ENCODE measurements at regions not wholly inside any gene's neighbourhood (a gene's known extent, or its start where the extent isn't known, plus 50 kb on each side); places are given as distances from the start of the nearest gene placed in this dataset.

GRCh38 chr16:79295746-79296145 is 304.8 kb downstream of the MAF start:
- Histone ChIP-seq H3K4me1 (no peaks in the 10 kb centered on the region), H3K27me3 (ENCODE audit: low read depth) (no peaks in the 10 kb centered on the region), H3K36me3 (no peaks in the 10 kb centered on the region), H3K27ac (no peak overlapping the region), H3K4me3 (no peak overlapping the region), H3K9me3 (no peaks in the 10 kb centered on the region)
- intact Hi-C loops (cut with DNase I) = no loop called here
- TF ChIP-seq, protein P1, sequence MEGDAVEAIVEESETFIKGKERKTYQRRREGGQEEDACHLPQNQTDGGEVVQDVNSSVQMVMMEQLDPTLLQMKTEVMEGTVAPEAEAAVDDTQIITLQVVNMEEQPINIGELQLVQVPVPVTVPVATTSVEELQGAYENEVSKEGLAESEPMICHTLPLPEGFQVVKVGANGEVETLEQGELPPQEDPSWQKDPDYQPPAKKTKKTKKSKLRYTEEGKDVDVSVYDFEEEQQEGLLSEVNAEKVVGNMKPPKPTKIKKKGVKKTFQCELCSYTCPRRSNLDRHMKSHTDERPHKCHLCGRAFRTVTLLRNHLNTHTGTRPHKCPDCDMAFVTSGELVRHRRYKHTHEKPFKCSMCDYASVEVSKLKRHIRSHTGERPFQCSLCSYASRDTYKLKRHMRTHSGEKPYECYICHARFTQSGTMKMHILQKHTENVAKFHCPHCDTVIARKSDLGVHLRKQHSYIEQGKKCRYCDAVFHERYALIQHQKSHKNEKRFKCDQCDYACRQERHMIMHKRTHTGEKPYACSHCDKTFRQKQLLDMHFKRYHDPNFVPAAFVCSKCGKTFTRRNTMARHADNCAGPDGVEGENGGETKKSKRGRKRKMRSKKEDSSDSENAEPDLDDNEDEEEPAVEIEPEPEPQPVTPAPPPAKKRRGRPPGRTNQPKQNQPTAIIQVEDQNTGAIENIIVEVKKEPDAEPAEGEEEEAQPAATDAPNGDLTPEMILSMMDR (IDR thresholded peaks at IDR 0.05) = no peak
- ATAC-seq (no peak), DNase-seq (no peak)

- DNase-seq (no peak), ATAC-seq (no peak)
- TF ChIP-seq, protein P1 (IDR thresholded peaks at IDR 0.05) = no peak
- Histone ChIP-seq H3K27me3 (ENCODE audit: low read depth) (no peaks in the 10 kb centered on the region), H3K4me3 (no peak overlapping the region), H3K9me3 (no peaks in the 10 kb centered on the region), H3K27ac (no peak overlapping the region), H3K36me3 (no peaks in the 10 kb centered on the region), H3K4me1 (no peaks in the 10 kb centered on the region)
- intact Hi-C loops (cut with DNase I) = no loop called here
Observed at GRCh38 chr16:79295162-79295561, 305.4 kb downstream of the MAF start.

GRCh38 chr16:79294568-79294967 is 306.0 kb downstream of the MAF start:
- Histone ChIP-seq H3K4me3 (no peak overlapping the region), H3K27ac (no peak overlapping the region), H3K9me3 (no peaks in the 10 kb centered on the region), H3K27me3 (ENCODE audit: low read depth) (no peaks in the 10 kb centered on the region), H3K4me1 (no peaks in the 10 kb centered on the region), H3K36me3 (no peaks in the 10 kb centered on the region)
- no peak for DNase-seq
- intact Hi-C loops (cut with DNase I) = no loop called here
- TF ChIP-seq, protein P1 (IDR thresholded peaks at IDR 0.05) = no peak
- no peak for ATAC-seq

GRCh38 chr16:79293836-79294460 is 306.6 kb downstream of the MAF start:
- ATAC-seq = no peak
- H3K4me3 ChIP-seq = no peak overlapping the region
- TF ChIP-seq, protein P1 (IDR thresholded peaks at IDR 0.05) = no peak
- DNase-seq = no peak
- H3K36me3 ChIP-seq = no peaks in the 10 kb centered on the region
- H3K9me3 ChIP-seq = no peaks in the 10 kb centered on the region
- no peaks in the 10 kb centered on the region for H3K4me1 ChIP-seq
- no peaks in the 10 kb centered on the region for H3K27me3 ChIP-seq (ENCODE audit: low read depth)
- H3K27ac ChIP-seq = no peak overlapping the region
- intact Hi-C loops (cut with DNase I) = no loop called here

GRCh38 chr16:79288066-79288465 is 312.5 kb downstream of the MAF start:
- TF ChIP-seq, protein P1 (IDR thresholded peaks at IDR 0.05) = no peak
- Histone ChIP-seq H3K36me3 (no peaks in the 10 kb centered on the region), H3K27me3 (ENCODE audit: low read depth) (no peaks in the 10 kb centered on the region), H3K27ac (no peak overlapping the region), H3K4me3 (no peak overlapping the region), H3K9me3 (no peaks in the 10 kb centered on the region), H3K4me1 (peaks cover 12% of the 10 kb centered on the region)
- intact Hi-C loops (cut with DNase I) = no loop called here
- ATAC-seq (no peak), DNase-seq (no peak)
